ENCODE measurements at regions not wholly inside any gene's neighbourhood (a gene's known extent, or its start where the extent isn't known, plus 50 kb on each side); places are given as distances from the start of the nearest gene placed in this dataset.

DNA sequence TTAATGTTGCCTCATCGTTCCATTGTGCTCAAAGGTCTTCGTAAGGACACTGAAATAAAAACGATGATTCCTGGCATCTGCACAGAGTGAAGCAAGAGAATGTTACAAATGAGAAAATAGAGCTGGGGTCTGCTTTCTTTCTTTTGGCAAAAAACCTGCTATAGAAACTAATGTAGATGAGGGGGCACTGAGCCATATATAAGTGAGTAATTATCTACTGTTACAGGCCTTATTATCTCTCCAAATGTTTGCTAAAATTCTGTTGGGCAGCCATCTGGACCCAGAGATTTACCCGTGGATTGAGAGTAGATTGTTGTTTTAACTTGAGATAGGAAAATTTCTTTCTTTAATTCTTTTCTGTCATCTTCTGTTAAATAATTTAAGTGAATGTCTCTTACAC lies 472.5 kb upstream of the PIK3C3 start:
- TF ChIP-seq CTCF (conservative IDR thresholded peaks at IDR 0.05; ENCODE audit: low read depth, low read length), result no peak
- no peak for TF ChIP-seq EZH2 (IDR thresholded peaks at IDR 0.05; ENCODE audit: low read length, unreplicated experiment)
